ENCODE measurements at regions not wholly inside any gene's neighbourhood (a gene's known extent, or its start where the extent isn't known, plus 50 kb on each side); places are given as distances from the start of the nearest gene placed in this dataset.
"Not testable (repeated sequence)": the region's sequence is repeated elsewhere in the genome, so short reads cannot be mapped to it uniquely, and the experiment has no call there.

DNA sequence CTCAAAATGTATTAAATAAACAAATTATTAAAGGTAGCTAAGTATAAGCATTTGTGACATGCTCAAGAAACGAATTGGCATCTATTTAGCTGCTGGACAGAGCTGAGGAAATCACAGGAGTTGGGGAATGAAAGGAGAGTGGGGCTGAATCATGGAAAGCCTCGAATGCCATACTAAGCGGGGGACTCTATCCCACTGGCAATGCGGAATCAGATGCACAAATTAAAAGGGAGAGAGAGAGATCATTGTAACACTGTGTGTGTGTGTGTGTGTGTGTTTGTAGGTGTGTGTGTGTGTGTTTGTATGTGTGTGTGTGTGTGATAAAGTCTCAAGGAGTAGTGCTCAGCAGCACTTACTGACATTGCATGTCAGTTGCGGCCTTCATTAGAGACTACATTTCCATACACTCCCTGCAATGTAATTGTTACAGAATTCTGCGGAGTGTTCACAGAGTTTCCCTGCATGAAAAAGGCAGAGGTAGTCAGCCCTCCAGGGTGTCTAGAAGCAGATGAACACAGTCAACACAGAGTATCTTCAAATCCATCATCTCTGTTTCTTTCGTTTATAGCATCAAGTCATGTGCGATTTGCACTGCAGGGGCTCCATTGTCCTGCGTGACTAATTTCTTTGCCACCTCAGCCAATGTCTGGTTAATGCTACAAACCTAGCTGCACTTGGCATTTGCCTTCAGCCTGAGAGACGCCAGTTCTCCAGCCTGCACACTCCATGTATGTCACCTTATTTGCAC is 111.7 kb upstream of the CYRIA start:
- no peak for DNase-seq

DNA sequence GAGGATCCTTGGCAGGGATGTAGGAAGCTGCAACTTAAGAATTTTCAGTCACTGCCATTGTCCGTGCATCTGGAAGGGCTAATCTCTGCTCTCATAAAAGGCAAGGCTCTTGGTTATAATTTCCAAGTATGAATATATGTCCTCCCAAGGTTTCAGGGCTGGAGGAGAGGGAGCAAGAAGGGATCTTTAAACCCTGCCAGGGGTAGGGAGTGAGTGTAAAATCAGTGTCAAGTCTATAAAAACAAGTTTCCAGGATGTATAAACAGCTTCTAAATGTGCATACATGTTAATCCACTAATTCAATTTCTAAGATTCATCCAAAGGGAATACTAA is 110.2 kb upstream of the CYRIA start:
- DNase-seq = no peak

DNA sequence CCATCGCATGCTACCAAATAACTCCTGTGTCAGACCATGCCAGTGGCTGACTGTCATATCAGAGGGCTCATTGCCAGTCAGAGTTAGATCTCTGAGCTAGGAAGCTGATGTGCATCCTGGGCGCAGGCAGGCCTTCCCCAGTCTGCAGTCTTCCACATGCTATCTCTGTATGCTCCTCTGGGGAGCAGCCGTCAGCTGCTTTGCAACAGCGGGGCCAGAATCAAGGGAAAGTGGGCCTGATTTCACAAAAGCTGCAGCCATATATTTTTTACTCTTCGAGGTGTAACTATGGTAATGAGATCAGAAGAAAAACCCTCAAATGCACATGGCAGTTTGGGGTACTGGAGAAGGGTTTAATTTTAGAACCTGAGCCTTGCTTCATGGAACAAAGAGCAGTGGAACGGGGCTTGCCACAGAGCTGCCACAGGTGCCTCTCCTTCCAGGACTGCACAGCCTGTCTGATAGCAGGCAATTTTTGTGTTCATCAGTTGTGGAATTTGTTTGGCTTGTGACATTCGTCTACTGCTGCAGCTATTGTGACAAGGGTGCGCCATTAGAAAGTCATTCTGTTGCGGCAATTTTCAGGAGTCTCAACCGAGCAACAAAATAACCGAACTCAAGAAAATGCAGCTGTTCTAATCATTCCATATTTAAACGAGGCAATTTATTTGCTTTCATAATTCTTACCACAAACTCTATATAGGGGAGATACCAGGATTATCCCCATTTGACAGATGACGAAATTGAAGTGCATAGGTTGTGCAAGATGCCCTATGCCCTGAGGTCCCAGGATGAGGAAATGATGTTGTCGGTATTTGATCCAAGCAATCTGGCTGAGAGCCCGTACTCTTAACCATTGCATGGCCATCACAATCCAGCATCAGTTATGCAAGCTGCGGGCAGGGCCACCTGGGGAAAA is 109.6 kb upstream of the CYRIA start:
- no peak for DNase-seq

DNA sequence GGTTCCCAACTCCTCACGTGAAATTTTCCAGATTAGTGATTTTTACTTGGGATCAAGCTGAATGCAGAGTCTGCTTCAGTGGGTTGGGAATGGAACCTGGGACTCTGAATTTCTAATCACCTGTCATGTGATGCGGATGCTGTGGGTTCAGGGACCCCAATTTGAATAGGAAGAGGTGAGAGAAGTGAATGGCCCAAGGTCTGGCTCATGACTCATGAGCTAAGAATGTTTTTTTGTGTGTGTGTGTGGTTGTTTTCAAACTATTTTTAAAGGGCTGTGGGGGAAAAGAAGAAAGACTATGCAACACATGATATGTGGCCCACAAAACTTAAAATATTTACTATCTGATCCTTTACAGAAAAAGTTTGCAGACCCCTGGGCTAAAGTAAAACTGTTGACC is 108.5 kb upstream of the CYRIA start:
- no peak for DNase-seq

DNA sequence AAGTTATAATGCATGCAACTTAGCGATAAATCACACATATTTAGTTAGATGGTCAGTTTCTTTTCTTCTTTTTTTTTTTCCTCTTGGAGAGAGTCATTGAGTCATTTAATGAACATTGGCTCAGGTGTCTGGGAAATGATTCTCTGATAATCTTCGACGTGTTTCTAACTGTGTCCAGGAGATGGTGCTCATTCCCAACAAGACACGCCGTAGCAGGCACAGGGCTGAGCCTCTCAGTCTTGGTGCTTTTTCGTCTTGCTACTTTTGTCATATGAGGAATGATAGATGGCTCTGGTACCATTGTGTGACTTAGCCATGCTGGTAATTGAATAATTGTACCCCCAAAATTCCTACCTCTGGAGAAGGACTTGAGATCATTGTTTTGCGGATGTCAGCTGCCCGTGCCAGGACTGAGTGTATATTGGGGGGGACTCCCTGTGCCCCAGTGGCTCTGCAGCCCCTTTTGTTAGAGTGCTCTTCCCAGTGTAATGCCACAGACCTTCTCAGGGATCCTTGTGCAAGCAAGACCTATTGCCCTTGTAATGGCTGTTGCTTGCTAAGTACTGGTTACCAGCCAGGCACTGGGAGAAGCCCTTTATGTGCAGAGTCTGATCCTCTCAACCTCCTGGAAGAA is 107.6 kb upstream of the CYRIA start:
- no peak for DNase-seq

DNA sequence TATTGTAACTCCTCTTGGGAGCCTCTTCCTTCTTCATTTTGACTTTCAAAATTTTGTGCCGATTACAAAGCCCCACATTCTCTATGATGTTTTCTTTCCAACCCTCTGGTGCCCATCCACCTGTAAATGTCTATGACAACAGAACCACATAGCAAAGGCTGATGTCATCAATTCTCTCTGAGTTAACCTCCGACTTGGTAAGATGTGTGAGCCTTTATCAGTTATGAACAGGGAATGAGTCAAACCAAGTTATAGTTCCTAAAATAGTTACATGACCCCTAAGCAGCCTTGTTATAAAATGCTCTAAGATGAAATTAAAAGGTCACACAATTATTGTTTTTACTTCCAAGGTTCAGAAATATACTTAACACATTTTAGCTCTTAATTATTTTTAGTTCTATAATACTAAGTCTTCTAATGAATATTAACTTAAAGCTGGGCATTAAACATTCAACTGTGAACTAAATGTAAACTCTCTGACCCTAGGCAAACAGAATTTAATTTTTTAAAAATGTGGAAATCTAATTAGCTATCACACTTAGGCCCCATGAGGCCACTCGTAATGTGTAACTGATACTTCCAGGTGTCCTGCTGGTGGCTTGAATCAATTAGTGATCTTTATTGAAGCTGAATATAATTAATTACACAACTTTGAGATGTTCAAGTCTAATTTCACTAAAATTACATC is 102.3 kb upstream of the CYRIA start:
- no peak for DNase-seq

DNA sequence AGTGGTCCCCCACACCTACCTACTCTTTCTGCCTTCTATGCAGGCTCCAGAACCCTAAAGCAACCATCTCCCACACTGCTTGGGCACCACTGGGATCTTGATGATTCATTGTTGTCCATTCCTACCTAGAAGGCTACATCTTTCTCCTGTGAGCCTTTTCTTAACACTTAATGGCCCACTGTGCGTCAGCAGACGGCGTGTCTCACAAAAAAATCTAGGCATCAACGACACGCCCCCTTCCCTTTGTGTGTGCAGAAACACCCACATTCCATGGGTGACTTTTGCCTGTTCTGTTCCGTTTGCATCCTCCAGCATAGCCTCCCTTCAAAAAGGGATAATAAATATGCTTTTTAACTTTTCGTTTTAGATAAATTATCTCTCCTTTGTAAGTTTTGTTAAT is 99.7 kb upstream of the CYRIA start:
- DNase-seq = no peak

DNA sequence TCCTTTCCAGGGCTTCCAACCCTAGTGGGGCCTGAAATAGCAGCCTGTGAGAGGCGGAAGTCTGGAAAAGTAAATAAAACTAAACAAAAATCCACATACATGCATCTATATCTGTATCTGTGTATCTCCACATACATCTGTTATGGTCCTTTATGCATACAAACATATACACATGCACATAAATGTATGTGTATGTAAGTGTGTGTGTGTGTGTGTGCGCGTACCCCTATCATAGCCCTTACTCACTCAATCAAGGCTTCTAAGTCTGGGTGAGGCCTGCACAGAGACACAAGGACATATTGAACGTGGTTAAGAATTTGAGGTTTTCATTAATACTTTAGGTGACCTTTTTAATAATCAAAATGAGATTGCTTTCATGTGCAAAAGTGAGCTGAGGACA is 98.9 kb upstream of the CYRIA start:
- no peak for DNase-seq

DNA sequence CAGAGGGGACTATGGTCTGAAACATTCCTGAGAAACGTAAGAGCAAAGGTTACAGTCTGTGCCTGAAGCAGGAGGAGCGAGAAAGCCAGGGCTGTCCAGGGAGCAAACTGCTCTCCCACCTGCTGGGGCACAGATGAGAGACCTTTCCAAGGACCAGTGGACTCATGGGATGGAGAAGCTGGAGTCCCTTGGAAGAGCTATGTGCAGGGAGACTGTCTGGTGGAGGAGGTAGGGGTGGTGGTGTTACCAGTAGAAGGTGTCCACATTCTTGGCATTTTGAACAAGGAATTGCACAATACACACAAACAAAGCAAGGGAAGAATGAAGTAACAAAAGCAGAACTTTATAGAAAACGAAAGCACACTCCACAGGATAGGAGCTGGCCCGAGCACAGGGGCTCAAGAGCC is 97.9 kb upstream of the CYRIA start:
- no peak for DNase-seq

DNA sequence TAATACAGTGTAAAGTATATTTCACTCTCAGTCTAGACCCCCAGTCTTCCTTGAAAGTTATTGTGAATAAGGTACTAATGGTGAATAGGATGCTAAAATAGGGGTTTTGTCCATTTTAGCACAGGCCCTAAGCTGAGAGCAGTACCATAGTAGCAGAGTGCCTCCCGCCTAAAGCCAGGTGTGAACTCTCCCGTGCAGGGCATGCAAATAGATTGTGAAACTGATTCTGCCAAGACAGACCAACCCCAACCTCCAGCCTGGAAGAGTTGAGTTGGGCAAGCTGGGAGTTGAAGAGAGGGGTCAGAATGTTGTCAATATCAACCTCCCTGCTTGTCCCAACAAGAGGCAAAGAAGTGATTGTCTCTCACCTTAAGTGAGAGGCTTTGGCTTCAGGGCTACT is 97.4 kb upstream of the CYRIA start:
- DNase-seq = no peak

DNA sequence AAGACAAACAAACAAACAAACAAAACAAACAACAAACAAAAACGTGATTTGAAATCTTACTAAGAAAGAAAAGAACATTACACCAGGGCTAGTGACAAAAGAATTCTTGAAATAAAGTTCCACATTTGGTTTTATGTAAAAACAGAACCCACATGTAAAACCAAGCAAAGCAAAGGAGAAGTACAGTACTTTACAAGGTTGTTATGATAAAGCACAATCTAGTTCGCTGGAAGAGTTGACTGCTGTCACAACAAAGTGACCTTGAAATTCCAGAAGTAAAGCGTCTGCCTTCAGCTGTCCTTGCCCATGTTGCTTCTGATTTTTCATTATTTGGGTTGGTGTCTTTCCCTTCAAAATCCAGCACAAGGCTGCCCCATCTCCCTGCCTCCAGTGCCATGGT is 94.8 kb upstream of the CYRIA start:
- DNase-seq = no peak

DNA sequence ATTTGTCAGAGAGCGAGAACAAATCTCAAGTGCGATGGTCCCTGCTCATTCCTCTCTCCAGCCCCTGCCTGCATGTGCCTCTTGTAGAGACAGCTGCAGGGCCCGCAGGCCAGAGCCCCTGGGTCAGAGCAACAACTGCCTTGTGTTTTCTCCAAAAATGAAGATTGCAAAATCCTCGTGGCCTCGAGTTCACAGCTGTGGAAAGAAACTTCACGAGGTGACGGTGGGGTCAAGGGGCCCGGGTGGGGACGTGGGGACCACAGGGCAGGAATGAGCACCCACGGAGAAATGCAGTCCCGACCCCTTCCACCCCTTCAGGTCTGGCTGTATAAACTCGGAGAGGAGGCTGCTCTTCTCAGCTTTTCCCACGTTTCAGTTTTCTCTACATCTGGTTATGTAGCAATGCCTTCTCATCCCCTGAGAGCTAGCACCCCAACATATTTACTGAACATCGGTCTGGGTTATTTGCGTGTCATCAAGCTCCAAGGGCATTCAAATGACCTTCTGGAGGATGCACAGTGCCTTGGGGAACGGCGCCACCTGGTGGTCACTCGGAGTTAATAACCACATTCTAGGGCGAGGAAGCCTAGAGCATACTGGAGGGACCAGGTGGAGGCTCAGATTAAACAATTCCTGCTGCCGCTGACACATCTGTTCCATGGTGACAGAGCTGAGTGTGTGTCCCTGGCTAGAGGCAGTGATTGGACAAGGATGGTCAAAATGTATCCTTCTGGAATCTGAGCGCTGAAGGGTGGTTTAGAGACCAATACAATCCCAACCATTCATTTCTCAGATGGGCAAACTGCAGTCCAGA is 91.4 kb upstream of the CYRIA start:
- peak; percentile 53 for DNase-seq

DNA sequence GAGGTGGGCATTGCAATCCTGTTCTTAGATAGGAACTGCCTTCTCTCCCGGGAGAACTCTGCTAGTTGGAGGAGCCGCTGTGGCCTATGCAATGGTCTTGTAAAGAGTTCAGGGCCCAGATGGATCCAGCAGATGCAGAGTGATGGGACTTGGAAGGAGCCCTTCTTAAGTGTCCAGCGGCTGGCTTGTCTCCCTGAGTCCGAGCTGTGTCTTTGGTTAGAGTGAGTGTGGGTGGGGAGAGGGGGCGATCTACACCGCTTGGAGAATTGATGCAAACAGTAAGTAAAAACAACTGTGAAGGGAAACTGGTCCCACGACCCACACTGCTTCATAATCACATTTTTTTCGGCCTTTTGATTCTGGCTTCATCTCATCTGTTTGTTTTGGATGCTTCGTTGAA is 89.8 kb upstream of the CYRIA start:
- no peak for DNase-seq

DNA sequence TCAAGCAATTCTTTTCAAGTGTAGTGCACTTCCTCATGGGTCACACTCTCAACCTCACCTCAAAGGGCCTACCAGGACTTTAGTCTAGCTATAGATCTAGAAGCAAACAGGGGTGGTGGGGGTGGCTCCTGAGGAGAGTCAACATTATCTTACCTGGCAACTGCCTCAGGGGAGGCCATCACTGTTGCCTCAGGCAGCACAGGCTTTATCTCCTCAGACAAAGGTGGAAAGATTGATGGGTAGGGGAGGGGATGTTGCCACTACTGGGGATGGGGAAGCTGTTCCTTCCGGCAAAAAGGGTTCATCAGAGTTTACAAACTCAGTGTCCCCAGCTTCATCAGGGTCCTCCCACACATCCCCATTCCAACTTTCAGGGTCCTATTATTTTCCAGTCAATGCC is 87.4 kb upstream of the CYRIA start:
- not testable (repeated sequence) for DNase-seq

DNA sequence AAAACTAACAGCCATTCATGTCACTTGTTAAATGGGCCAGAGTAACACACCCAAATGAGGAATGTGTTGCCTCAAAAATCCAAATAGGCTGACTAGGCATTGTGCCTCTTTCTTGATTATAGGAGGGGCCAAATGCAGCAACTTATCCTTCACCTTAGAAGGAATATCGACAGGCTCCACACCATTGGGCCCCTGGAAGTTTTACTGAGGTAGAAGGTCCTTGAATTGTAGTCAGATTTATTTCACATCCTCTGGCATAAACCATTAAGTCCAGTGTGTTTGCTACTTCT is 85.2 kb upstream of the CYRIA start:
- DNase-seq = not testable (repeated sequence)

DNA sequence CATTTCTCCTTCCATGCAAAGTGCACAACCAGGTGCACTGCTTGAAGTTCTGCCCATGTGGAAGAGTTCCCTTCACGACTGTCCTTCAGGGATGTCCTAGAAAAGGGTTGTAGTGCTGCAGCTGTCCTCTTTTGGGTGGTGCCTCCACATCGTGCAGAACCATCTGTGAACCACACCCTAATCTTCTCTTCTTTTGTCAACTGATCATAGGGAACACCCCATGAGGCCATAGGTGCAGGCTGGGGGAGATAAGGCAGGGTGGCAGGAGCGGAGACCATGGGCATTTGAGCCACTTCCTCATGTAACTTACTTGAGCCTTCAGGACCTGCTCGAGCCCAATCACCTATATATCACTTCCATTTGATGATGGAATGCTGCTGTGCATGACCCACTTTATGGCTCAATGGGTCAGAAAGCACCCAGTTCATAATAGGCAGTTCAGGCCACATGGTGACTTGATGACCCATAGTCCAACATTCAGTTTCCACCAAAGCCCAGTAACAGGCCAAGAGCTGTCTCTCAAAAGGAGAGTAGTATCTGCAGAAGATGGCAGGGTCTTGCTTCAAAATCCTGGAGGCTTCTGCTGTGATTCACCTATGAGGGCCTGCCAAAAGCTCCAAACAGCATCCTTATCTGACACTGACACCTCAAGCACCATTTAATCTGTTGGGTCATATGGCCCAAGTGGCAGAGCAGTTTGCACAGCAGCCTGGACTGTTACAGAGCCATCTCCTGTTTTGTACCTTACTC is 84.7 kb upstream of the CYRIA start:
- no peak for DNase-seq

DNA sequence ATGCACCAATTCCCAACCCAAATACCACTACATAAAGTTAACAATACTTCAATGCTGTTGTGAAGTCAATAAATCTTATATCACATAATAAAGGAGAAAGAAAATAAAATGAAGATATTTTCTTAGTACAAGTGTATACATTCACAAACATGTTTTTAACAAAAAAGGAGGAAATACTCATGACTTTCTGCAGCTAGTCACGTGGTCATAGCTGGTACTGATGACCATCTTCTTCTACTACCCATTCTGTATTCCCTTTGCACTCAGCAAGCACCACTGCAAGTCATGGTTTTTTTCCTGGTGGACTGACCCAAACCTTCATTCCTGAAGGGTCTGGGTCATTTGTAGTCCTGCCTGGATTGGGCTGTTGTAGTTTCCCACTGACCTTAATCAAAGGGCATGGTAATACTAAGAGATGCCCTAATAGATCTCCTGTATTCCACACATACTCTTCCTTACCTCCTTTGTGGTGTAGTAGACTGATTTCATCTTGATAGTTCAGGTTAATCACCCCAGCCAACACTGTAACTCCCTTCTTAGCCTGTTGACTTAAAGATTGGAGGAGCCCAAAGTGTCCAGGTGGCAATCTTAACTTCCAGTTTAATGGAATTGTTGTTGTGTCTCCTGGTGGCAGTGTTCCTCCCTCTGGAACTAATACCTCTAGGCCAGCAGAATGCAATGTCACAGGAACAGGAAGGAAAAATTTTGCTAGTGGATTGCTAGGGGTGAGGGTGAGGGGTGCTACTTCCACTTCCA is 83.1 kb upstream of the CYRIA start:
- not testable (repeated sequence) for DNase-seq

DNA sequence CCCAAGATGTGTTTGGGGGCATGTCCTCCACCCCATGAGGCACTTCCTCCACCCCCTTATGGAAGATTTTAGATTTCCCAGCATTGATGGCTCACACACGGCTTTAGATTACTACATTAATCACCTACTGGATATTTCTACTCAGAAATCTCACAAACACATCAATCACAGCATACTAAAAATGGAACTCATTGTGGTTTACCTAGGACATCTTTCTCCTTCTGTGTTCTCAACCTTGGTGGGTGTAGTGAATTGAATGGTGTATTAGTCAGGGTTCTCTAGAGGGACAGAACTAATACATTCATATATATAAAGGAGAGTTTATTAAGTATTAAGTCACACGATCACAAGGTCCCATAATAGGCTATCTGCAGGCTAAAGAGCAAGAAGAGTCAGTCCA is 82.1 kb upstream of the CYRIA start:
- no peak for DNase-seq

DNA sequence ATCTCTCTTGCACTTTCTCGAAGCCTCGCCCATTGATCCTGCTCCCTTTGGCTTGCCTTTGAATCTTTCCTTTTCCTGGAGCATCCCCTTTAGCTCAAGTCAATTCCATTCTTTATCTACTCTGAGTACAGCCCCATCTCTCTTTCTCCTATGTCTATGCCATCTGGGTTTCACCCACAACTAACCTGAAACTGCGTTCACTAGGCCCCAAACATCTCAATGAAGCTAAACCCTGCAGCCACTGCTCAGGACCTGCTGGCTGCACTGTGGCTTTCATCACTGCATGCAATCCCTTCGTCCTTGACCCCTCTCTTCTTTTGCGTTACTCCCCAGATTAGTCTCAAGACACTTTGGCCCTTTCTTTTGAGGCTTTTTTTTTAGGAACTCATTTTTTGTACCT is 81.6 kb upstream of the CYRIA start:
- DNase-seq = no peak

DNA sequence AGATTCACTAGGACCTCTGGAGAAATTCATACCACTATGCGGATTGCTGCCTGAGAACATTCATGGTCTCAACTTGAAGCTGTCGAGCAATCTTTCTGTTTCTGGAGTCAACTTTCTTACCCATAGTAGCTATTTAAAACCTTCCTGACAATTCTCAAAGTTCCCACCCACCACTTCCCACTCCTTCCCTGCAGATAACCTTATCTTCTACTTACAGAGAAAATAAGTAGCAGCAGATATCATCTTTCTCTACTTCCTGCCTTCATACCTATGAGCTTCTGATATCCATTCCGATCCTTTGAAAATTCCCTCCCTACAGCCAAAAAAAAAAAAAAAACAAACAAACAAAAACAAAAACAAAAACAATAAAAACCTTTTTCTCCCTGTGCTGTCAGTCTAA is 81.2 kb upstream of the CYRIA start:
- no peak for DNase-seq

DNA sequence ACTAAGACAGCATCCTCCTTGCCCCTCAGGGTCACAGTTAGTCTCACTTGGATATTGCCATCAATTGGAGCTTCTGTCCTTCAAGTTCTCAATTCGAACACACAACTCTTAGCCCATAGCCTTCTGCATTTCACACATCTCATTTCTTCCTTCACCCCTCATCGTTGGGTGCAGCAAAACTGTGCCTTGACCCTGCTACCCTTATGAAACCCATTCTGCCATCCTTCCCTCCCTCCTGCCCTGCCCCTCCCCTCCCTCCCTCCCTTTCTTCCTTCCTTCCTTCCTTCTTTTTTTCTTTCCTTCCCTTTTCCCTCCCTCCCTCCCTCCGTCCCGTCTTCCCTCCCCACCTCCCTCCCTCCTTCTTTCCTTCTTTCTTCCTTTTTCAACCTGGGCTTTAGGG is 80.7 kb upstream of the CYRIA start:
- no peak for DNase-seq
